HL-60 (cell line): ENCODE measurements at regions not wholly inside any gene's neighbourhood (a gene's known extent, or its start where the extent isn't known, plus 50 kb on each side); places are given as distances from the start of the nearest gene placed in this dataset.

ENCODE experiments used
- GABPA ChIP-seq: IDR thresholded peaks from 2 replicates; pipeline ENCODE4 v1.6.1; 2012; ENCODE audit warnings: low read depth
- POLR2AphosphoS5 ChIP-seq: IDR thresholded peaks from 2 replicates; pipeline ENCODE4 v1.6.1; 2012; ENCODE audit warnings: low read depth
- SPI1 ChIP-seq: IDR thresholded peaks from 2 replicates; pipeline ENCODE4 v1.6.1; 2012; ENCODE audit warnings: low read depth, mild to moderate bottlenecking, borderline replicate concordance
- TF ChIP-seq, protein P1 (sequence below): IDR thresholded peaks from one replicate; pipeline ENCODE4 v1.5.1; 2011; ENCODE audit warnings: low read length, control low read depth, inconsistent platforms; ENCODE audit not compliant: insufficient read depth
- TF ChIP-seq, protein P2 (sequence below): IDR thresholded peaks from 2 replicates; pipeline ENCODE4 v1.6.1; 2012; ENCODE audit warnings: low read depth; ENCODE audit not compliant: insufficient replicate concordance

DNA sequence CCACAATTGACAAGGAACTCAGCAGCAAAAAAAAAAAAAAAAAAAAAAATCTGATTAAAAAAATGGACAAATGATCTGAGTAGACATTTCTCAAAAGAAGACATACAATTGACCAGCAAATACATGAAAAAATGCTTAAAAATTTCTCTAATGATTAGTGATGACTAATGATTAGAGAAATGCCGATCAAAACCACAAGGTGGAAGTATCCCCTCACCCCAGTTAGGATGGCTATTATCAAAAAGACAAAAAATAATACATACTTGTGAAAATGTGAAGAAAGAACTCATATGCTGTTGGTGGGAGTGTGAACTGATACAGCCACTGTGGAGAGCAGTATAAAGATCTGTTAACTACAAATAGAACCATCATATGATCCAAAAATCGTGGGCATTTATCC lies 245.3 kb downstream of the OSTF1 start:
- TF ChIP-seq, protein P1, sequence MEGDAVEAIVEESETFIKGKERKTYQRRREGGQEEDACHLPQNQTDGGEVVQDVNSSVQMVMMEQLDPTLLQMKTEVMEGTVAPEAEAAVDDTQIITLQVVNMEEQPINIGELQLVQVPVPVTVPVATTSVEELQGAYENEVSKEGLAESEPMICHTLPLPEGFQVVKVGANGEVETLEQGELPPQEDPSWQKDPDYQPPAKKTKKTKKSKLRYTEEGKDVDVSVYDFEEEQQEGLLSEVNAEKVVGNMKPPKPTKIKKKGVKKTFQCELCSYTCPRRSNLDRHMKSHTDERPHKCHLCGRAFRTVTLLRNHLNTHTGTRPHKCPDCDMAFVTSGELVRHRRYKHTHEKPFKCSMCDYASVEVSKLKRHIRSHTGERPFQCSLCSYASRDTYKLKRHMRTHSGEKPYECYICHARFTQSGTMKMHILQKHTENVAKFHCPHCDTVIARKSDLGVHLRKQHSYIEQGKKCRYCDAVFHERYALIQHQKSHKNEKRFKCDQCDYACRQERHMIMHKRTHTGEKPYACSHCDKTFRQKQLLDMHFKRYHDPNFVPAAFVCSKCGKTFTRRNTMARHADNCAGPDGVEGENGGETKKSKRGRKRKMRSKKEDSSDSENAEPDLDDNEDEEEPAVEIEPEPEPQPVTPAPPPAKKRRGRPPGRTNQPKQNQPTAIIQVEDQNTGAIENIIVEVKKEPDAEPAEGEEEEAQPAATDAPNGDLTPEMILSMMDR = no peak
- TF ChIP-seq, protein P2, sequence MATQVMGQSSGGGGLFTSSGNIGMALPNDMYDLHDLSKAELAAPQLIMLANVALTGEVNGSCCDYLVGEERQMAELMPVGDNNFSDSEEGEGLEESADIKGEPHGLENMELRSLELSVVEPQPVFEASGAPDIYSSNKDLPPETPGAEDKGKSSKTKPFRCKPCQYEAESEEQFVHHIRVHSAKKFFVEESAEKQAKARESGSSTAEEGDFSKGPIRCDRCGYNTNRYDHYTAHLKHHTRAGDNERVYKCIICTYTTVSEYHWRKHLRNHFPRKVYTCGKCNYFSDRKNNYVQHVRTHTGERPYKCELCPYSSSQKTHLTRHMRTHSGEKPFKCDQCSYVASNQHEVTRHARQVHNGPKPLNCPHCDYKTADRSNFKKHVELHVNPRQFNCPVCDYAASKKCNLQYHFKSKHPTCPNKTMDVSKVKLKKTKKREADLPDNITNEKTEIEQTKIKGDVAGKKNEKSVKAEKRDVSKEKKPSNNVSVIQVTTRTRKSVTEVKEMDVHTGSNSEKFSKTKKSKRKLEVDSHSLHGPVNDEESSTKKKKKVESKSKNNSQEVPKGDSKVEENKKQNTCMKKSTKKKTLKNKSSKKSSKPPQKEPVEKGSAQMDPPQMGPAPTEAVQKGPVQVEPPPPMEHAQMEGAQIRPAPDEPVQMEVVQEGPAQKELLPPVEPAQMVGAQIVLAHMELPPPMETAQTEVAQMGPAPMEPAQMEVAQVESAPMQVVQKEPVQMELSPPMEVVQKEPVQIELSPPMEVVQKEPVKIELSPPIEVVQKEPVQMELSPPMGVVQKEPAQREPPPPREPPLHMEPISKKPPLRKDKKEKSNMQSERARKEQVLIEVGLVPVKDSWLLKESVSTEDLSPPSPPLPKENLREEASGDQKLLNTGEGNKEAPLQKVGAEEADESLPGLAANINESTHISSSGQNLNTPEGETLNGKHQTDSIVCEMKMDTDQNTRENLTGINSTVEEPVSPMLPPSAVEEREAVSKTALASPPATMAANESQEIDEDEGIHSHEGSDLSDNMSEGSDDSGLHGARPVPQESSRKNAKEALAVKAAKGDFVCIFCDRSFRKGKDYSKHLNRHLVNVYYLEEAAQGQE = no peak
- no peak for TF ChIP-seq POLR2AphosphoS5
- TF ChIP-seq GABPA = no peak
- TF ChIP-seq SPI1 = no peak
